Parathyroid adenoma (tissue), 2 donors: ENCODE measurements at regions not wholly inside any gene's neighbourhood (a gene's known extent, or its start where the extent isn't known, plus 50 kb on each side); places are given as distances from the start of the nearest gene placed in this dataset.

Experiments
- H2AFZ ChIP-seq: fragments of 300-600 bp; sonication (generic); one replicate; pipeline ENCODE4 v1.7.0; 2017; ENCODE audit warnings: antibody characterized with exemption, mild to moderate bottlenecking
- H3K27ac ChIP-seq: fragments of 300-600 bp; sonication (generic); one replicate; pipeline ENCODE4 v1.7.0; 2017
- H3K27me3 ChIP-seq: fragments of 300-600 bp; sonication (generic); one replicate; pipeline ENCODE4 v1.7.0; 2017; ENCODE audit warnings: low read length; ENCODE audit not compliant: control insufficient read depth, insufficient read depth
- H3K36me3 ChIP-seq: fragments of 300-600 bp; sonication (generic); one replicate; pipeline ENCODE4 v1.7.0; 2017; ENCODE audit warnings: low read length; ENCODE audit not compliant: control insufficient read depth, insufficient read depth
- H3K4me1 ChIP-seq: fragments of 300-600 bp; sonication (generic); one replicate; pipeline ENCODE4 v1.7.0; 2017; ENCODE audit warnings: control low read depth
- H3K4me2 ChIP-seq: fragments of 300-600 bp; sonication (generic); one replicate; pipeline ENCODE4 v1.7.0; 2017; ENCODE audit warnings: low read length
- H3K4me3 ChIP-seq: fragments of 300-600 bp; sonication (generic); one replicate; pipeline ENCODE4 v1.7.0; 2017; ENCODE audit warnings: low read depth, low read length
- H3K79me2 ChIP-seq: fragments of 300-600 bp; sonication (generic); one replicate; pipeline ENCODE4 v1.7.0; 2017; ENCODE audit warnings: control low read depth
- H3K9ac ChIP-seq: fragments of 300-600 bp; sonication (generic); one replicate; pipeline ENCODE4 v1.7.0; 2017; ENCODE audit warnings: mild to moderate bottlenecking
- H3K9me3 ChIP-seq: fragments of 300-600 bp; sonication (generic); one replicate; pipeline ENCODE4 v1.7.0; 2017; ENCODE audit warnings: low read length; ENCODE audit not compliant: control insufficient read depth
- TF ChIP-seq, protein P1 (sequence below): fragments of 300-600 bp; sonication (generic); IDR thresholded peaks from one replicate; pipeline ENCODE4 v1.7.0; 2017; ENCODE audit warnings: antibody characterized with exemption, mild to moderate bottlenecking
- donor health status: primary hyperparathyroidism.

GRCh38 chr11:19329970-19330369 is 89.2 kb upstream of the E2F8 start:
- Histone ChIP-seq H3K27ac (no peak overlapping the region), H3K4me3 (no peak overlapping the region), H3K4me2 (no peak overlapping the region), H3K9ac (no peak overlapping the region), H3K79me2 (no peaks in the 10 kb centered on the region), H3K9me3 (no peaks in the 10 kb centered on the region), H3K36me3 (no peaks in the 10 kb centered on the region), H2AFZ (no peak overlapping the region), H3K27me3 (no peaks in the 10 kb centered on the region), H3K4me1 (no peaks in the 10 kb centered on the region)
- TF ChIP-seq, protein P1, sequence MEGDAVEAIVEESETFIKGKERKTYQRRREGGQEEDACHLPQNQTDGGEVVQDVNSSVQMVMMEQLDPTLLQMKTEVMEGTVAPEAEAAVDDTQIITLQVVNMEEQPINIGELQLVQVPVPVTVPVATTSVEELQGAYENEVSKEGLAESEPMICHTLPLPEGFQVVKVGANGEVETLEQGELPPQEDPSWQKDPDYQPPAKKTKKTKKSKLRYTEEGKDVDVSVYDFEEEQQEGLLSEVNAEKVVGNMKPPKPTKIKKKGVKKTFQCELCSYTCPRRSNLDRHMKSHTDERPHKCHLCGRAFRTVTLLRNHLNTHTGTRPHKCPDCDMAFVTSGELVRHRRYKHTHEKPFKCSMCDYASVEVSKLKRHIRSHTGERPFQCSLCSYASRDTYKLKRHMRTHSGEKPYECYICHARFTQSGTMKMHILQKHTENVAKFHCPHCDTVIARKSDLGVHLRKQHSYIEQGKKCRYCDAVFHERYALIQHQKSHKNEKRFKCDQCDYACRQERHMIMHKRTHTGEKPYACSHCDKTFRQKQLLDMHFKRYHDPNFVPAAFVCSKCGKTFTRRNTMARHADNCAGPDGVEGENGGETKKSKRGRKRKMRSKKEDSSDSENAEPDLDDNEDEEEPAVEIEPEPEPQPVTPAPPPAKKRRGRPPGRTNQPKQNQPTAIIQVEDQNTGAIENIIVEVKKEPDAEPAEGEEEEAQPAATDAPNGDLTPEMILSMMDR = no peak

- H3K9me3 ChIP-seq = no peaks in the 10 kb centered on the region
- no peak overlapping the region for H2AFZ ChIP-seq
- H3K4me1 ChIP-seq = no peaks in the 10 kb centered on the region
- H3K9ac ChIP-seq = no peak overlapping the region
- no peaks in the 10 kb centered on the region for H3K27me3 ChIP-seq
- no peaks in the 10 kb centered on the region for H3K36me3 ChIP-seq
- no peak overlapping the region for H3K27ac ChIP-seq
- no peak overlapping the region for H3K4me3 ChIP-seq
- TF ChIP-seq, protein P1 = no peak
- no peaks in the 10 kb centered on the region for H3K79me2 ChIP-seq
- no peak overlapping the region for H3K4me2 ChIP-seq
Measured at GRCh38 chr11:19328586-19329311, 88.0 kb upstream of the E2F8 start.

DNA sequence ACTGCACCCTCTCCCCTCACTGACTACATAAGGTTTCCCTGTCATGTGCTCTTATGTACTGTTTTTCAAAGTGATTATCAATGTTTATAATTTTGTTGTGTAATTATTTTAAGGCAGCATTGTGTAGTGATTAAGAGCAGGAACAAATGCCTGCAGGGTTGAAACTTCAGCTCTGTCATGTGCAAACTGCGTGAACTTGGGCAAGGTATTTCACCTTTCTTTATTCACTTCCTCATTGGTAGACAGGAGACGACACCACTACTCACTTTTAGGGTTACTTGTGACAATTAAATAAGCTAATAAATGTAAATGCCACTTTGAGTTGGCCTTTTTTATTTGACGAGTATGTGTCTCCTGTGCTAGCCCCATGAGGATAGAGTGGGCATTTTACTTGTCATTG is 86.5 kb upstream of the E2F8 start:
- no peaks in the 10 kb centered on the region for H3K79me2 ChIP-seq
- H3K9ac ChIP-seq = no peak overlapping the region
- TF ChIP-seq, protein P1 = no peak
- H3K27me3 ChIP-seq = no peaks in the 10 kb centered on the region
- no peak overlapping the region for H3K27ac ChIP-seq
- H3K9me3 ChIP-seq = no peaks in the 10 kb centered on the region
- no peaks in the 10 kb centered on the region for H3K4me1 ChIP-seq
- no peaks in the 10 kb centered on the region for H3K36me3 ChIP-seq
- no peak overlapping the region for H3K4me3 ChIP-seq
- H3K4me2 ChIP-seq = no peak overlapping the region
- no peak overlapping the region for H2AFZ ChIP-seq

DNA sequence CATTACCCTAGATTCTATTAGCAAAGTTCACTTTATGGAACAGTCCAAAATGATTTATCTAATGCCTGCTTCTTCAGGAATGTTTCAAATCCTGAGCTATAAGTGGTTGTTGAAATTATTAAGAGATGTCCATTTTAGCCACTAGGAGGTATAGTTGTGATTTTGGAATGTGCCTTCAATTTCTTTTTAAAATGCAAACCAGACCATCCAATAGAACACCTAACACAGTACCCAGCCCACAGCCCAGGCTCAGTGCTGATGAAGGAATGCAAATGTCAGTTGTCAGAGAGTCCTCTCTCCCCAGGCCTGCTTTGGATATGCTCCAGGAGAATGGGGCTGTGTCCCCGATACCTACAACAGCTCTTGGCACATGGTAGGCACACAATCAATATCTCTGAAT is 85.8 kb upstream of the E2F8 start:
- Histone ChIP-seq H3K9ac (no peak overlapping the region), H3K36me3 (no peaks in the 10 kb centered on the region), H3K4me3 (no peak overlapping the region), H3K9me3 (no peaks in the 10 kb centered on the region), H3K4me1 (no peaks in the 10 kb centered on the region), H2AFZ (no peak overlapping the region), H3K79me2 (no peaks in the 10 kb centered on the region), H3K27ac (no peak overlapping the region), H3K27me3 (no peaks in the 10 kb centered on the region), H3K4me2 (no peak overlapping the region)
- TF ChIP-seq, protein P1 = no peak

GRCh38 chr11:19323502-19323901 is 82.8 kb upstream of the E2F8 start:
- Histone ChIP-seq H3K4me3 (no peak overlapping the region), H3K27ac (no peak overlapping the region), H3K4me1 (no peaks in the 10 kb centered on the region), H3K79me2 (no peaks in the 10 kb centered on the region), H2AFZ (no peak overlapping the region), H3K27me3 (no peaks in the 10 kb centered on the region), H3K4me2 (no peak overlapping the region), H3K9ac (no peak overlapping the region), H3K36me3 (no peaks in the 10 kb centered on the region), H3K9me3 (no peaks in the 10 kb centered on the region)
- TF ChIP-seq, protein P1 = no peak
